Thyroid gland (tissue), 4 donors: ENCODE measurements at regions not wholly inside any gene's neighbourhood (a gene's known extent, or its start where the extent isn't known, plus 50 kb on each side); places are given as distances from the start of the nearest gene placed in this dataset.

Experiments
- CTCF ChIP-seq, 6 experiments: fragments of 200-600 bp in 3 of 6; fragments of 450-650 bp in 3 of 6; sonication (generic) in 3 of 6; IDR thresholded peaks; one replicate each; pipeline ENCODE4 v1.5.1; 2016 to 2019; ENCODE audit warnings: antibody characterized with exemption in 6 of 6, mild to moderate bottlenecking in 2 of 6, inconsistent platforms in 1 of 6, moderate library complexity in 1 of 6
- POLR2A ChIP-seq, 2 donors: fragments of 450-650 bp; IDR thresholded peaks; one replicate each; pipeline ENCODE4 v1.6.1; 2017; ENCODE audit warnings: antibody characterized with exemption in 2 of 2, mild to moderate bottlenecking in 2 of 2, moderate library complexity in 1 of 2

GRCh38 chr19:28424077-28424476 lies 788.9 kb downstream of the UQCRFS1 start:
- TF ChIP-seq POLR2A (IDR thresholded peaks at IDR 0.05) (no peak), CTCF (IDR thresholded peaks at IDR 0.05) (no peak)
